Limb (tissue), 2 donors: ENCODE measurements at regions not wholly inside any gene's neighbourhood (a gene's known extent, or its start where the extent isn't known, plus 50 kb on each side); places are given as distances from the start of the nearest gene placed in this dataset.
A peak's percentile ranks its signal among the peaks of the same experiment; 100 is the strongest.

ENCODE experiments used
- DNase-seq, 2 donors: peaks; one replicate each; pipeline ENCODE4 v3.0.0-alpha.2; 2016; ENCODE audit errors: extremely low spot score in 2 of 2

GRCh38 chr9:16196206-16196605 lies 643.4 kb downstream of the CCDC171 start:
- DNase-seq: no peak

- no peak for DNase-seq
Measured at GRCh38 chr9:16197578-16198370, 644.9 kb downstream of the CCDC171 start.

GRCh38 chr9:16198996-16199395 lies 646.2 kb downstream of the CCDC171 start:
- DNase-seq: no peak

GRCh38 chr9:16202221-16202620 lies 649.4 kb downstream of the CCDC171 start:
- no peak for DNase-seq

GRCh38 chr9:16202914-16203728 lies 650.3 kb downstream of the CCDC171 start:
- no peak for DNase-seq

- no peak for DNase-seq
Measured at GRCh38 chr9:16203729-16204573, 651.1 kb downstream of the CCDC171 start.

- no peak for DNase-seq
Measured at GRCh38 chr9:16205455-16205854, 652.6 kb downstream of the CCDC171 start.

GRCh38 chr9:16206518-16206917 lies 653.7 kb downstream of the CCDC171 start:
- DNase-seq: no peak

GRCh38 chr9:16207161-16207560 lies 654.3 kb downstream of the CCDC171 start:
- DNase-seq: peak; percentile 59 to 70

- DNase-seq: no peak
Measured at GRCh38 chr9:16210440-16210839, 657.6 kb downstream of the CCDC171 start.

- DNase-seq: no peak
Measured at GRCh38 chr9:16211946-16212345, 658.5 kb downstream of the BNC2 start.

- DNase-seq: peak; percentile 54 to 74
Measured at GRCh38 chr9:16213781-16214515, 656.5 kb downstream of the BNC2 start.

- DNase-seq: no peak
Measured at GRCh38 chr9:16214677-16215352, 655.7 kb downstream of the BNC2 start.

- DNase-seq: no peak
Measured at GRCh38 chr9:16215353-16215680, 655.2 kb downstream of the BNC2 start.

GRCh38 chr9:16217943-16218701 lies 652.3 kb downstream of the BNC2 start:
- DNase-seq: no peak

- DNase-seq: no peak
Measured at GRCh38 chr9:16221366-16221765, 649.1 kb downstream of the BNC2 start.

GRCh38 chr9:16221822-16222547 lies 648.5 kb downstream of the BNC2 start:
- no peak for DNase-seq

- no peak for DNase-seq
Measured at GRCh38 chr9:16223074-16223871, 647.2 kb downstream of the BNC2 start.
